ENCODE measurements at regions not wholly inside any gene's neighbourhood (a gene's known extent, or its start where the extent isn't known, plus 50 kb on each side); places are given as distances from the start of the nearest gene placed in this dataset.
A peak's percentile ranks its signal among the peaks of the same experiment; 100 is the strongest.

DNA sequence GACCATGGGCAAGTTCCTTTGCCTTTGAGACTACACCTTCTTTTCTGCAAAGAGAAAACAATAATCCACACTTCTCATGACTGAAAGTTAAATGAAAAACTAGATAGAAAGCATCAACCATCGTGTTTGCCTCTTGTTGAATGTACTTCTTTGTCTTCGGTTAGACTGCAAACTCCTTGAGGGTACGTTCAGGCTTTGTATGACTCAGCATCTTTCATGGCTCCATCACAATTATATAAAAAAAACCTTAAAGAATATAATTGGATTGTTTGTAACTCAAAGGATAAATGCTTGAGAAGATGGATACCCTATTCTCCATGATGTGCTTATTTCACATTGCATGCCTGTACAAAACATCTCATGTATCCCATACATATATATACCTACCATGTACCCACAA, 439.2 kb downstream of the MAFB start:
- peaks cover 2% of the 10 kb centered on the region for H3K9me3 ChIP-seq (ENCODE audit: control insufficient read depth, low read length)
- H3K27me3 ChIP-seq (replicated peaks; ENCODE audit: control insufficient read depth, insufficient read depth, low read length): no peaks in the 10 kb centered on the region
- H3K9ac ChIP-seq (ENCODE audit: low read length): no peak overlapping the region
- peaks cover 24% of the 10 kb centered on the region for H3K4me1 ChIP-seq (ENCODE audit: control insufficient read depth, insufficient read depth, low read length)
- no peaks in the 10 kb centered on the region for H3K36me3 ChIP-seq (ENCODE audit: control insufficient read depth, insufficient read depth, low read length, severe bottlenecking)
- no peak for DNase-seq (ENCODE audit: low read depth)
- H3K4me3 ChIP-seq (ENCODE audit: low read length): no peak overlapping the region

DNA sequence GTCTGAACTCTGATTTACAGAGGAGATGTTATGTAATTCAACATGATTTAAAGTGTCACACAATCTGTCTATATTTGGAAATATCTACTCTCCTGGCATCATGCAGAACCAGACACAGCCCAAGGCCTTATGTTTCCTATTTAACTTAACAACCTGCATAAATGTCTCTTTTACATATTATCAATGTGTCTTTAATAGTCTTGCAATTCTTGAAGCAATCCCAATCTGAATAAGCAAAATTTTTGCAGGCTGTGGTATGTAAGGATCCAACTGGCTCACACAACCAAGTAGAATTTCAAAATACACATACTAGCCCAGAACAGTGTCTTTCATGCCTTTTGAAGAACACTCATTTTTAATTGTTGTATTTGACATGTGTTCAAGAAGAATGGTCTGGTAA, 443.2 kb downstream of the MAFB start:
- Histone ChIP-seq H3K9ac (ENCODE audit: low read length) (no peak overlapping the region), H3K4me1 (ENCODE audit: control insufficient read depth, insufficient read depth, low read length) (peaks cover 10% of the 10 kb centered on the region), H3K27me3 (replicated peaks; ENCODE audit: control insufficient read depth, insufficient read depth, low read length) (peaks cover 12% of the 10 kb centered on the region), H3K4me3 (ENCODE audit: low read length) (no peak overlapping the region), H3K9me3 (ENCODE audit: control insufficient read depth, low read length) (peaks cover 2% of the 10 kb centered on the region), H3K36me3 (ENCODE audit: control insufficient read depth, insufficient read depth, low read length, severe bottlenecking) (no peaks in the 10 kb centered on the region)
- no peak for DNase-seq (ENCODE audit: low read depth)

DNA sequence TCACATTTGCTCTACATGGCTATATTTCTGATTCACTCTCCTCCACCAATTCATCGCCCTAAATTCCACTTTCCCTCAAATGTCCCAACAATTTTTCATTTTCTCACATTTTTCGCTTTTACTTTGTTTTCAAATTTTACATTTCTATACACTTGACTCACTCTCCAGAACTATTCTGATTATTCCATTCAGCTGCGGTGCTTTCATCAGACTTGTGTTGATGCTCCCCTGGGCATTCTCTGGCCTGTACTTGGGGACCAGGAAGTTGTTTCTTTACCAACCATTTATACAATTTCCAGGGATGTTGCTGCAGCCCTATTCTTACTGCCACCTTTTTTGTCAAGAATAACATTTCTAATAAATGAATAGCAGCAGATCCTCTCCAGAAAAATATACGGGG, 444.8 kb downstream of the MAFB start:
- Histone ChIP-seq H3K27me3 (replicated peaks; ENCODE audit: control insufficient read depth, insufficient read depth, low read length) (peaks cover 20% of the 10 kb centered on the region), H3K36me3 (ENCODE audit: control insufficient read depth, insufficient read depth, low read length, severe bottlenecking) (no peaks in the 10 kb centered on the region), H3K9me3 (ENCODE audit: control insufficient read depth, low read length) (no peaks in the 10 kb centered on the region), H3K9ac (ENCODE audit: low read length) (no peak overlapping the region), H3K4me1 (ENCODE audit: control insufficient read depth, insufficient read depth, low read length) (peaks cover 10% of the 10 kb centered on the region), H3K4me3 (ENCODE audit: low read length) (no peak overlapping the region)
- no peak for DNase-seq (ENCODE audit: low read depth)

DNA sequence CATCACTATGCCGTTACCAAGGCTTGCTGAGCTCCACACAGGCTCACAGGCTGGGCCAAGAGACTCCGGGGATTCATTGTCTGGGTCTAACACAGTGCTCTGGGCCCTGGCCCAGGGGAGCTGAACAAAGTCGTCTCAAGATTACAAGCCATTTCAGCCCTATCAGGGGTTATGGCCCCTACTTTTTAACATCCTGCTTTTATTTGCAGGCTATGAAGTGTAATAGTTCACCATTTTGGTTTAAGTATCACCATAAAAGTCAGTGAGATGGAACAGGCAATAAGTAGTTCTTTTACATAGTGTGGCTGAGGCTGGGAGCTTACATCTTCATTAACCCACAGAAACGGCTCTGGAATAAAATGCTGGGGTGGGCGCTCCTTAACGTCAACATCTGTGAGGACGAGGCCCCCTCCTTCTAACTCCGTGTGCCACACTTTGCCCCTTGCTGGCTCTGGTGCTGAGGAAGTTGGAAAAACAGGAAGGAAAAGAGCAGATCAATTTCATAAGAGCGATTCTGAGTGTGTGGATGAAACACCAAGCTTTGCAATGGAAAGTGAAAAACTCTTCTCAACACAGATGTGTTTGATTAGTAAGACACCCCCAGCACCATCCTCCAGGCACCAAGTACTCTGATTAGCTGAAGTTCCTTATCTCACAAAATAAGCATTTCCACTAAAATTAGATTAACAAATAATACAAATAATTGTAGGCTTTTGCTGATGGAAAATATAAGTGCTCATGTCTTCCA, 447.3 kb downstream of the MAFB start:
- Histone ChIP-seq H3K9ac (ENCODE audit: low read length) (no peak overlapping the region), H3K36me3 (ENCODE audit: control insufficient read depth, insufficient read depth, low read length, severe bottlenecking) (no peaks in the 10 kb centered on the region), H3K4me3 (ENCODE audit: low read length) (no peak overlapping the region), H3K4me1 (ENCODE audit: control insufficient read depth, insufficient read depth, low read length) (peaks cover 10% of the 10 kb centered on the region), H3K27me3 (replicated peaks; ENCODE audit: control insufficient read depth, insufficient read depth, low read length) (peaks cover 20% of the 10 kb centered on the region), H3K9me3 (ENCODE audit: control insufficient read depth, low read length) (no peaks in the 10 kb centered on the region)
- DNase-seq (ENCODE audit: low read depth): no peak

- H3K9ac ChIP-seq (ENCODE audit: low read length): no peak overlapping the region
- no peaks in the 10 kb centered on the region for H3K9me3 ChIP-seq (ENCODE audit: control insufficient read depth, low read length)
- H3K27me3 ChIP-seq (replicated peaks; ENCODE audit: control insufficient read depth, insufficient read depth, low read length): peaks cover 20% of the 10 kb centered on the region
- no peaks in the 10 kb centered on the region for H3K36me3 ChIP-seq (ENCODE audit: control insufficient read depth, insufficient read depth, low read length, severe bottlenecking)
- DNase-seq (ENCODE audit: low read depth): no peak
- H3K4me3 ChIP-seq (ENCODE audit: low read length): no peak overlapping the region
- no peaks in the 10 kb centered on the region for H3K4me1 ChIP-seq (ENCODE audit: control insufficient read depth, insufficient read depth, low read length)
Observed at GRCh38 chr20:40238511-40238910, 450.5 kb downstream of the MAFB start.

DNA sequence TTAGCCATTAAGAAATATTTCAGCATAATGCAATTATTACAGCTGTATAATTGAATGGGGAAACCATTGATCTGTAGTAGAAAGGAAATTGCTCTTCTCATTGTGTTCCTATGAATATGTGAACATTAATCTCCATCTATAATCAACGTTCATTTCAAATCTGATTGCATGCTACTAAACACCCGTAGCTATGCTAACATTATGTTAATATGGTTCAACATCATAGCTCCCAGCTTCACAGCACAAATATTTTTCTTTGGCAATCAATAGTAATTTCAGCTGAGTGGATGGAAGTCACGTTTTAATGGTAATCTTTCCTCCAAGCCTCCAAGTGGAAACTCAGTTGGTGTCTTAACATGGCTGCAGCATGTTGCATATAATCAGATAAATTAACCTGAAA, 454.4 kb downstream of the MAFB start:
- Histone ChIP-seq H3K4me3 (ENCODE audit: low read length) (no peak overlapping the region), H3K9me3 (ENCODE audit: control insufficient read depth, low read length) (no peaks in the 10 kb centered on the region), H3K36me3 (ENCODE audit: control insufficient read depth, insufficient read depth, low read length, severe bottlenecking) (no peaks in the 10 kb centered on the region), H3K4me1 (ENCODE audit: control insufficient read depth, insufficient read depth, low read length) (peaks cover 10% of the 10 kb centered on the region), H3K27me3 (replicated peaks; ENCODE audit: control insufficient read depth, insufficient read depth, low read length) (peaks cover 11% of the 10 kb centered on the region), H3K9ac (ENCODE audit: low read length) (no peak overlapping the region)
- DNase-seq (ENCODE audit: low read depth): no peak

DNA sequence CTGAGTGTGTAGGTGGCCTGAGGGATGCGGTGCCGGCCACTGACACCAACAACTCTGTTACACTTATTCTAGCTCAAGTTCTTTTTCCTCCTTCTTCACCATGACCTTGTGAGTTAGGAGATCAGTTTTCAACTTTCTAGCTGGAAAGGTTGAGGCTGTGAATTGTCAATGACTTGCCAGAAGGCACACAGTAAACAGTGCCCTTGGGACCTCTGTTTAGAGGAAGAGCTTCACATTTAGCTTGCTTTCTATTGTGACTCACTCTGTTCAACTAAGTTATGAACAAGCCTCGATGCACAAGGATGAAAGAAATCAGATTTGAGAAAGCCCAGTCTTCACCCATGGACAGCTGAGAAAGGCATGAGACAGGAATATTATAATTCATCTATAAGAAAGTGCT, 455.6 kb downstream of the MAFB start:
- H3K4me3 ChIP-seq (ENCODE audit: low read length): peak overlapping the region; percentile 30
- H3K4me1 ChIP-seq (ENCODE audit: control insufficient read depth, insufficient read depth, low read length): peaks cover 10% of the 10 kb centered on the region
- no peaks in the 10 kb centered on the region for H3K36me3 ChIP-seq (ENCODE audit: control insufficient read depth, insufficient read depth, low read length, severe bottlenecking)
- H3K27me3 ChIP-seq (replicated peaks; ENCODE audit: control insufficient read depth, insufficient read depth, low read length): peaks cover 11% of the 10 kb centered on the region
- DNase-seq (ENCODE audit: low read depth): no peak
- no peaks in the 10 kb centered on the region for H3K9me3 ChIP-seq (ENCODE audit: control insufficient read depth, low read length)
- no peak overlapping the region for H3K9ac ChIP-seq (ENCODE audit: low read length)

GRCh38 chr20:40232756-40233155, 456.3 kb downstream of the MAFB start:
- Histone ChIP-seq H3K9me3 (ENCODE audit: control insufficient read depth, low read length) (no peaks in the 10 kb centered on the region), H3K4me3 (ENCODE audit: low read length) (peak overlapping the region; percentile 30)
- DNase-seq (ENCODE audit: low read depth): no peak

DNA sequence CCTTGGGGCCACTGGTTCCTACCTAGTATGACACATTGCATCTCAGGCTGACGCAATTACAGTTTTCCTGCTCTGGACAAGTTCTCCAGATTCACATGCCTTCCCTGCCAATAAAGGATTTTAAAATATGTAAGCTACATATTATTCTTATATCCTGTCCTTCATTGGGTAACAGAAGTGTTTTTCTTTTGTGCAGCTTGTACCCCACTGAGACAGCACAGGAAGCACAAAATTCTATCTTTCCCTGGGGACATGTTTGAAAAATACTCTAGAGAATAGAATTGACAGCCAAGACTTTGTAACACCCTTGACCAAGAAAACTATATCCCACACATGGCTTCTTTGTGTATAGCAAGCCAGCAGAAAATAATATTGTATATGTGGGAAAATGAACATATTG, 456.8 kb downstream of the MAFB start:
- H3K9me3 ChIP-seq (ENCODE audit: control insufficient read depth, low read length): no peaks in the 10 kb centered on the region
- H3K9ac ChIP-seq (ENCODE audit: low read length): no peak overlapping the region
- no peaks in the 10 kb centered on the region for H3K36me3 ChIP-seq (ENCODE audit: control insufficient read depth, insufficient read depth, low read length, severe bottlenecking)
- peaks cover 14% of the 10 kb centered on the region for H3K27me3 ChIP-seq (replicated peaks; ENCODE audit: control insufficient read depth, insufficient read depth, low read length)
- H3K4me3 ChIP-seq (ENCODE audit: low read length): no peak overlapping the region
- DNase-seq (ENCODE audit: low read depth): no peak
- H3K4me1 ChIP-seq (ENCODE audit: control insufficient read depth, insufficient read depth, low read length): peaks cover 10% of the 10 kb centered on the region

More at GRCh38 chr20:40232756-40233155, 456.3 kb downstream of the MAFB start:
- Histone ChIP-seq H3K9ac (ENCODE audit: low read length) (no peak overlapping the region), H3K4me1 (ENCODE audit: control insufficient read depth, insufficient read depth, low read length) (peaks cover 10% of the 10 kb centered on the region), H3K27me3 (replicated peaks; ENCODE audit: control insufficient read depth, insufficient read depth, low read length) (peaks cover 14% of the 10 kb centered on the region), H3K36me3 (ENCODE audit: control insufficient read depth, insufficient read depth, low read length, severe bottlenecking) (no peaks in the 10 kb centered on the region)

DNA sequence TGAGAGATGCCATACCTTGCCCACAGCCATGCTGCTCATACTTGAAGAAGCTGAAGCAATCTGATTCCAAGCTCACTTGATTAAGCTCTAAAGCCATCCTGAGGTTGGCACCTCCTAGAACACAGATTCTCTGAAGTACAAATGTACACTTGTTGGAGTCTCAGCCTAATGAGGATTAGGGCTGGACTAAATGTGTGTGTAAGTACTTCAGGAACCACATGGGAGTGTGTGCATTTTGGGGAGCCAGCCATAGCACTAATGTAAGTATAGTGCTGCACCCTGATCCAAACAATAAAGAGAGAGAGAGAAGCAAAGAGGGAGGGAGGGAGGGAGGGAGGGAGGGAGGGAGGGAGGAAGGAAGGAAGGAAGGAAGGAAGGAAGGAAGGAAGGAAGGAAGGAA, 458.6 kb downstream of the MAFB start:
- H3K27me3 ChIP-seq (replicated peaks; ENCODE audit: control insufficient read depth, insufficient read depth, low read length): peaks cover 14% of the 10 kb centered on the region

DNA sequence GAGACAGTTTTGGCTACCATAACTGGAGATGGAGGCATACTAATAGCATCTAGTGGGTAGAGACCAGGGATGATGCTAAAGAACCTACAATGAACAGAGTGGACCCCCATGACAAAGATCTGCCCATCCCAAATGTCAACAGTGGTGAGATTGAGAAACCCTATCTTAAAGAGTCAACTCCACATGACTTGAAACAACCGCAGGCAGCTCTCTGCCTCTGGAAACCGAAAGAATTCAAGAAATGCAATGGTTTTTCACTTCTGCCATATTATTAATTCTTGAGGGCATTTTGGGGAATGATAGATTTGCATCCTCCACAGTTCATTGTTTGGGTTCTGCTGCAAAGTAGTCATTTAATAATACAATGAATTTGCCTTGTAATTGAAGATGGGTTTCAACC, 463.4 kb downstream of the MAFB start:
- H3K9ac ChIP-seq (ENCODE audit: low read length): no peak overlapping the region
- H3K4me3 ChIP-seq (ENCODE audit: low read length): no peak overlapping the region
- no peaks in the 10 kb centered on the region for H3K9me3 ChIP-seq (ENCODE audit: control insufficient read depth, low read length)
- H3K4me1 ChIP-seq (ENCODE audit: control insufficient read depth, insufficient read depth, low read length): no peaks in the 10 kb centered on the region
- H3K27me3 ChIP-seq (replicated peaks; ENCODE audit: control insufficient read depth, insufficient read depth, low read length): peaks cover 12% of the 10 kb centered on the region
- no peak for DNase-seq (ENCODE audit: low read depth)
- no peaks in the 10 kb centered on the region for H3K36me3 ChIP-seq (ENCODE audit: control insufficient read depth, insufficient read depth, low read length, severe bottlenecking)

More for the DNA sequence above, 458.6 kb downstream of the MAFB start:
- Histone ChIP-seq H3K4me1 (ENCODE audit: control insufficient read depth, insufficient read depth, low read length) (peaks cover 10% of the 10 kb centered on the region), H3K9me3 (ENCODE audit: control insufficient read depth, low read length) (no peaks in the 10 kb centered on the region), H3K9ac (ENCODE audit: low read length) (no peak overlapping the region), H3K36me3 (ENCODE audit: control insufficient read depth, insufficient read depth, low read length, severe bottlenecking) (no peaks in the 10 kb centered on the region), H3K4me3 (ENCODE audit: low read length) (no peak overlapping the region)
- no peak for DNase-seq (ENCODE audit: low read depth)

- H3K9ac ChIP-seq (ENCODE audit: low read length): no peak overlapping the region
- no peaks in the 10 kb centered on the region for H3K4me1 ChIP-seq (ENCODE audit: control insufficient read depth, insufficient read depth, low read length)
- DNase-seq (ENCODE audit: low read depth): no peak
- H3K27me3 ChIP-seq (replicated peaks; ENCODE audit: control insufficient read depth, insufficient read depth, low read length): peaks cover 8% of the 10 kb centered on the region
- H3K9me3 ChIP-seq (ENCODE audit: control insufficient read depth, low read length): no peaks in the 10 kb centered on the region
- no peaks in the 10 kb centered on the region for H3K36me3 ChIP-seq (ENCODE audit: control insufficient read depth, insufficient read depth, low read length, severe bottlenecking)
- H3K4me3 ChIP-seq (ENCODE audit: low read length): no peak overlapping the region
Observed at GRCh38 chr20:40223810-40224209, 465.2 kb downstream of the MAFB start.

Measured in adipocyte (in vitro differentiated cells).